Endothelial cell (in vitro differentiated cells): ENCODE measurements at regions not wholly inside any gene's neighbourhood (a gene's known extent, or its start where the extent isn't known, plus 50 kb on each side); places are given as distances from the start of the nearest gene placed in this dataset.

Experiments used
- DNase-seq: peaks from one replicate; pipeline ENCODE4 v3.0.0; 2021; ENCODE audit warnings: low spot score
- H3K27ac Mint-ChIP-seq: one replicate; pipeline ENCODE4 v1.8.0; 2021; ENCODE audit warnings: mixed read lengths, inconsistent platforms; ENCODE audit not compliant: unreplicated experiment
- H3K27me3 Mint-ChIP-seq: one replicate; pipeline ENCODE4 v1.8.0; 2021; ENCODE audit warnings: mild to moderate bottlenecking, moderate library complexity, mixed read lengths, inconsistent platforms; ENCODE audit not compliant: unreplicated experiment
- H3K36me3 Mint-ChIP-seq: one replicate; pipeline ENCODE4 v1.8.0; 2021; ENCODE audit warnings: mild to moderate bottlenecking, low read depth, mixed read lengths, inconsistent platforms; ENCODE audit not compliant: unreplicated experiment
- H3K4me1 Mint-ChIP-seq: one replicate; pipeline ENCODE4 v1.8.0; 2021; ENCODE audit warnings: mild to moderate bottlenecking, mixed read lengths, inconsistent platforms; ENCODE audit not compliant: unreplicated experiment
- H3K4me3 Mint-ChIP-seq: one replicate; pipeline ENCODE4 v1.8.0; 2021; ENCODE audit warnings: mild to moderate bottlenecking, mixed read lengths, inconsistent platforms; ENCODE audit not compliant: unreplicated experiment
- H3K9me3 Mint-ChIP-seq: one replicate; pipeline ENCODE4 v1.8.0; 2021; ENCODE audit warnings: mixed read lengths, inconsistent platforms; ENCODE audit not compliant: unreplicated experiment
- TF ChIP-seq, protein P1 (sequence below): fragments of 200-600 bp; sonication (generic); IDR thresholded peaks from one replicate; pipeline ENCODE4 v1.5.0; 2021; ENCODE audit warnings: antibody characterized with exemption; ENCODE audit not compliant: unreplicated experiment

DNA sequence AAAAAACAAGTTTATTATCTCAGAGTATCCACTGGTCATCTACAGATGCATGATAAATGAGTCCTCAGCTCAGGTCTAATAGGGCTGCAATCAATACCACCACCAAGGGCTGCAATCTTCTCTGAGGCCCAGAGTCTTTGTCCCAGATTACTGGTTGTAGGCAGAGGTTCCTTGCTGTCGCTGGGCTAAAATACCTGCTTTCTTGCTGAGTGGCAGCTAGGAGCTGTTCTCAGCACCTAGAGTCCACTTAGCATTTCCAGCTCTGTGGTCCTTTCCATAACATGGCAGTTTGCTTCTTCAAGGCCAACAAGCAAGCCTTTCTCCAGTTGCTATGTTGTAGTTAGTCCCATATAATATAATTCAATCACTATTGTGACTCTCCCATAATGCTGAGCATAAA is 351.3 kb downstream of the SLITRK1 start:
- no peak overlapping the region for H3K4me3 Mint-ChIP-seq
- no peaks in the 10 kb centered on the region for H3K27me3 Mint-ChIP-seq
- TF ChIP-seq, protein P1, sequence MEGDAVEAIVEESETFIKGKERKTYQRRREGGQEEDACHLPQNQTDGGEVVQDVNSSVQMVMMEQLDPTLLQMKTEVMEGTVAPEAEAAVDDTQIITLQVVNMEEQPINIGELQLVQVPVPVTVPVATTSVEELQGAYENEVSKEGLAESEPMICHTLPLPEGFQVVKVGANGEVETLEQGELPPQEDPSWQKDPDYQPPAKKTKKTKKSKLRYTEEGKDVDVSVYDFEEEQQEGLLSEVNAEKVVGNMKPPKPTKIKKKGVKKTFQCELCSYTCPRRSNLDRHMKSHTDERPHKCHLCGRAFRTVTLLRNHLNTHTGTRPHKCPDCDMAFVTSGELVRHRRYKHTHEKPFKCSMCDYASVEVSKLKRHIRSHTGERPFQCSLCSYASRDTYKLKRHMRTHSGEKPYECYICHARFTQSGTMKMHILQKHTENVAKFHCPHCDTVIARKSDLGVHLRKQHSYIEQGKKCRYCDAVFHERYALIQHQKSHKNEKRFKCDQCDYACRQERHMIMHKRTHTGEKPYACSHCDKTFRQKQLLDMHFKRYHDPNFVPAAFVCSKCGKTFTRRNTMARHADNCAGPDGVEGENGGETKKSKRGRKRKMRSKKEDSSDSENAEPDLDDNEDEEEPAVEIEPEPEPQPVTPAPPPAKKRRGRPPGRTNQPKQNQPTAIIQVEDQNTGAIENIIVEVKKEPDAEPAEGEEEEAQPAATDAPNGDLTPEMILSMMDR = no peak
- H3K9me3 Mint-ChIP-seq = no peaks in the 10 kb centered on the region
- H3K4me1 Mint-ChIP-seq = no peaks in the 10 kb centered on the region
- DNase-seq = no peak
- no peaks in the 10 kb centered on the region for H3K36me3 Mint-ChIP-seq
- H3K27ac Mint-ChIP-seq = no peak overlapping the region

DNA sequence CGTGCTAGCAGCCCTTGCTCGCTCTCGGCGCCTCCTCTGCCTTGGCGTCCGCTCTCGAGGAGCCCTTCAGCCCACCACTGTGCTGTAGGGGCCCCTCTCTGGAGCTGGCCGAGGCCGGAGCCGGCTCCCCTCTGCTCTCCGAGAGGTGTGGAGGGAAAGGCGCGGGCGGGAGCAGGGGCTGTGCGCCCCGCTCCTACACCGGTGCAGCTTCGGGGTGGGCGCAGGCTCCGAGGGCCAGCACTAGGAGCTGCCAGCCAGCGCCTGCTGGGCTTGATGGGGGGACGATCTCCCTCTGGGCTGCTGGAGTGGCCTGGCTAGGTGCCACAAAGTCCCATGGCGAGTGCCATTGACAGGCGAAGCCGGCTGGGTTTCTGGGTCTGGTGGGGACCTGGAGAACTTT is 365.5 kb downstream of the SLITRK1 start:
- Mint-ChIP-seq H3K4me1 (no peaks in the 10 kb centered on the region), H3K27me3 (no peaks in the 10 kb centered on the region), H3K4me3 (no peak overlapping the region), H3K27ac (no peak overlapping the region), H3K9me3 (no peaks in the 10 kb centered on the region), H3K36me3 (no peaks in the 10 kb centered on the region)
- TF ChIP-seq, protein P1 = no peak
- DNase-seq = no peak

DNA sequence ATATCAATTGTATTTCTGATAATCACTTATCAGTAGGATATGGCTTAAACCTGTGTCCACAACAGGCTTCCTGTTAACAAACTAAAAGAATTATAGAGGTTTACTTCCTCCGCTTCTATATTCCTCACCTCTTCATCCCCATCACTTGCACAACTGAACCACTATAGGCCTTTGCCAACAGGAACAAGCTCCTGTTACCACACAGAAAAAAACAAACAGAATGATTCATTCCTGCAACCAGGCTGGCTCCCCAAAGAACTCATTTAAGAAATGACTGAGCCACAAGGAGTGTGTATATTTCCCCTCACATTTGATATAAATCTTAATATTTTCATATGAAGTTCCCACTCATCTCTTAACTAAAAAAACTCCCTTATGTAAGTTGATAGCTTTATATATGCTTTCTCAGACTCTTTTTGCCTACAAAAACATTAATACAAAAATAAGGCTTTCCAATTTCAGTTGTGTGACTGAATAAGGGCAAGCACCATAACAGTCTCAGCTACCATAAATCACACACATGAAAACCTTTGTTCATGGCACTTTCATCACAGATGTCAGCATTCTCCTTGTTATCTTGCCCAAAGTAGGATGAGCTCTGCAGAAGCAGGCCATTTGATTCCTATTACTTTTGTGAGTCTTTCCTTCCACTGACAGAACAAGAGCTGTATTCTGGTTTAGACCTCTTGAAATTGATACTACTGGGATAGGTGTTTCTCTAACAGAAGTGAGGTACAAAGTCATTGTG is 366.8 kb downstream of the SLITRK1 start:
- TF ChIP-seq, protein P1 = no peak
- no peak for DNase-seq
- H3K27ac Mint-ChIP-seq = no peak overlapping the region
- H3K36me3 Mint-ChIP-seq = no peaks in the 10 kb centered on the region
- no peaks in the 10 kb centered on the region for H3K27me3 Mint-ChIP-seq
- no peaks in the 10 kb centered on the region for H3K9me3 Mint-ChIP-seq
- no peaks in the 10 kb centered on the region for H3K4me1 Mint-ChIP-seq
- H3K4me3 Mint-ChIP-seq = no peak overlapping the region

- H3K27me3 Mint-ChIP-seq = no peaks in the 10 kb centered on the region
- no peaks in the 10 kb centered on the region for H3K4me1 Mint-ChIP-seq
- no peak overlapping the region for H3K27ac Mint-ChIP-seq
- no peak overlapping the region for H3K4me3 Mint-ChIP-seq
- no peaks in the 10 kb centered on the region for H3K9me3 Mint-ChIP-seq
- no peaks in the 10 kb centered on the region for H3K36me3 Mint-ChIP-seq
- DNase-seq = no peak
- TF ChIP-seq, protein P1 = no peak
Observed at GRCh38 chr13:83508771-83509301, 373.4 kb downstream of the SLITRK1 start.

DNA sequence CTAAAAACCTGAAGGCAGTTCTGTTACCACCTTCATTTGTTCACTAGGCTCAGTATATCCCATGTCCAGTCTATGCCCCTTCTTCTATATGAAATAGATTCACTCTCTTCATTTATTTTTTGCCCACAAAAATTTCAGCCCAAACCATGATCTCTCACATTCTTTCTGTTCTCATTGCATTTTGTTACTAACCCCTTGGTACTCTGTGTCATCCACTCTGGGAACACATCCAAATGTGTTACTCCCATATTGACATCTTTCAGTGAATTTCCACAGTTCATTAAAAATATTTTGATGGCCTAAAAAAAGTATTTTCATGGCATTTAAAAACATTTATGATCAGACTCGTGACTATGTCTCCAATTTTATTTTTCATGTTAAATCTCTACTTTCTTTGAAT is 378.9 kb downstream of the SLITRK1 start:
- Mint-ChIP-seq H3K9me3 (no peaks in the 10 kb centered on the region), H3K4me1 (no peaks in the 10 kb centered on the region), H3K4me3 (no peak overlapping the region), H3K36me3 (no peaks in the 10 kb centered on the region), H3K27me3 (no peaks in the 10 kb centered on the region), H3K27ac (no peak overlapping the region)
- TF ChIP-seq, protein P1 = no peak
- DNase-seq = no peak
